Retinal pigment epithelial cell (primary cell): ENCODE measurements at regions not wholly inside any gene's neighbourhood (a gene's known extent, or its start where the extent isn't known, plus 50 kb on each side); places are given as distances from the start of the nearest gene placed in this dataset.

ENCODE experiments used
- DNase-seq: peaks from one replicate; pipeline ENCODE4 v3.0.0-alpha.2; 2010; ENCODE audit warnings: low read depth
- H3K4me3 ChIP-seq: 2 replicates; pipeline ENCODE4 v1.5.1; 2011; ENCODE audit warnings: mild to moderate bottlenecking, low read length, control low read depth, moderate library complexity
- CTCF ChIP-seq: conservative IDR thresholded peaks from 2 replicates; pipeline ENCODE4 v1.5.1; 2011; ENCODE audit warnings: low read depth, low read length, control low read depth, inconsistent platforms

GRCh38 chr6:163835439-163836171 lies 421.1 kb downstream of the QKI start:
- TF ChIP-seq CTCF, result no peak
- no peak overlapping the region for H3K4me3 ChIP-seq
- no peak for DNase-seq

GRCh38 chr6:163834226-163834970 lies 419.9 kb downstream of the QKI start:
- no peak for TF ChIP-seq CTCF
- DNase-seq, result no peak
- no peak overlapping the region for H3K4me3 ChIP-seq

GRCh38 chr6:163831736-163832135 lies 417.2 kb downstream of the QKI start:
- no peak for TF ChIP-seq CTCF
- no peak for DNase-seq
- H3K4me3 ChIP-seq, result no peak overlapping the region

- TF ChIP-seq CTCF, result no peak
- H3K4me3 ChIP-seq, result no peak overlapping the region
- no peak for DNase-seq
Measured at GRCh38 chr6:163830641-163831040, 416.1 kb downstream of the QKI start.

GRCh38 chr6:163828038-163828795 lies 413.7 kb downstream of the QKI start:
- no peak for TF ChIP-seq CTCF
- H3K4me3 ChIP-seq, result no peak overlapping the region
- DNase-seq, result peak; percentile 62

DNA sequence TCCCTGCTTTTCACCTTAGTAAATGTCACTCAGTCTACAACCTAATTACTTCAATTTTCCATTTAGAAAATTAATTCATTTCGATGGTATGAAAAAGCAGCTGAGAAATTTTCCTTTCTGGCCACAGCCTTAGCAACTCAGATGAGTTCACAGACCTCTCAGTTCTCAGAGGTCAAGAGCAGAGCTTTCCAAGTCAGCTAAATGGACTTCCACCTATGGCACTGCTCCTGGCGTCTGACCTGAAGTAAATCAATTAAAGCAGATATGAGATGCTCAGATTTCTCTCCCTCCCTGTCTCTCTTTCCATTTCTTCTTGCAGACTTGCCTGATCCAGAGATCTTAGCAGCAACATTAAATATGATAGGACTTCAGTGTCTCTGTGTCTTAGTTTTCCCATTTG lies 412.6 kb downstream of the QKI start:
- DNase-seq, result no peak
- H3K4me3 ChIP-seq, result no peak overlapping the region
- no peak for TF ChIP-seq CTCF

DNA sequence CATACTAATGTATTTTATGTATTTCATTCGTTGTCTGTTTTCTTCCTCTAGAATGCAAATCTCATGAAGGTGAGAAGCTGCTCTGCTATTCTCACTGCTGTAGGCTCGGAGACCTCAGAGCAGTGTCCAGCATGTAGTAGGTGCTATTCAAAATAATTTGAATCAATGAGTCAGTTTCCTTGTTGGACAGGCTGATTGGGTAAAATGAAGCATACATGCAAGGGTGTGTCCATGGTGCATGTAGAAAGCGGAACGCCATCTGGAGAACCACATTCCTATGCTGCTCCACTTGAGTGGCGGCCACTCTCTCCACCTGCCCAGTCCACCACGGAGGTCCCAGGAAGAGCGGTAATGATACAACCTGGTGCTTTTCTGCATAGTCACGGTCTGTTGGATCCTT lies 412.1 kb downstream of the QKI start:
- no peak for TF ChIP-seq CTCF
- no peak for DNase-seq

More for the DNA sequence above, 412.1 kb downstream of the QKI start:
- H3K4me3 ChIP-seq, result no peak overlapping the region
